Activated CD4-positive, alpha-beta T cell treated with anti-CD3 and anti-CD28 coated beads, Interleukin-2, amount 10 ng/mL, durations not matched to agents 7 days and 5 days (primary cell): ENCODE measurements at regions not wholly inside any gene's neighbourhood (a gene's known extent, or its start where the extent isn't known, plus 50 kb on each side); places are given as distances from the start of the nearest gene placed in this dataset.

Experiments
- CTCF ChIA-PET: fragments of 350-600 bp; sonication (Branson Sonifier 250); formaldehyde crosslinking; loops from one replicate; lab custom pipeline; 2021; ENCODE audit warnings: antibody characterized with exemption; lab: Charles Lee
- POLR2A ChIA-PET: fragments of 350-600 bp; sonication (Branson Sonifier 250); formaldehyde crosslinking; loops from one replicate; lab custom pipeline; 2021; ENCODE audit warnings: antibody characterized with exemption; lab: Charles Lee
- DNase-seq: peaks from one replicate; pipeline ENCODE4 v3.0.0-alpha.2; 2020
- H3K27ac Mint-ChIP-seq: one replicate; pipeline ENCODE4 v1.8.0; 2021; ENCODE audit warnings: mild to moderate bottlenecking, moderate library complexity, mixed read lengths
- H3K27me3 Mint-ChIP-seq: one replicate; pipeline ENCODE4 v1.8.0; 2021; ENCODE audit warnings: mixed read lengths
- H3K36me3 Mint-ChIP-seq: one replicate; pipeline ENCODE4 v1.8.0; 2021; ENCODE audit warnings: low read depth, mixed read lengths
- H3K4me1 Mint-ChIP-seq: one replicate; pipeline ENCODE4 v1.8.0; 2021; ENCODE audit warnings: mixed read lengths
- H3K4me3 Mint-ChIP-seq: one replicate; pipeline ENCODE4 v1.8.0; 2021; ENCODE audit warnings: mild to moderate bottlenecking, moderate library complexity, mixed read lengths
- H3K9me3 Mint-ChIP-seq: one replicate; pipeline ENCODE4 v1.8.0; 2021; ENCODE audit warnings: mixed read lengths

- no peaks in the 10 kb centered on the region for H3K9me3 Mint-ChIP-seq
- POLR2A ChIA-PET: no interaction called here
- CTCF ChIA-PET: no interaction called here
- H3K36me3 Mint-ChIP-seq: no peaks in the 10 kb centered on the region
- no peak overlapping the region for H3K27ac Mint-ChIP-seq
- peaks cover 3% of the 10 kb centered on the region for H3K27me3 Mint-ChIP-seq
- no peak overlapping the region for H3K4me3 Mint-ChIP-seq
- no peaks in the 10 kb centered on the region for H3K4me1 Mint-ChIP-seq
- DNase-seq: no peak
These were observed 274.5 kb downstream of the LMO7 start for GRCh38 chr13:75910591-75910990.
